ENCODE measurements at regions not wholly inside any gene's neighbourhood (a gene's known extent, or its start where the extent isn't known, plus 50 kb on each side); places are given as distances from the start of the nearest gene placed in this dataset.

GRCh38 chr5:18829539-18829938 lies 1158.5 kb downstream of the CDH18 start:
- no peak for DNase-seq

- DNase-seq: no peak
These were observed 1137.8 kb downstream of the CDH18 start for GRCh38 chr5:18850216-18850615.

DNA sequence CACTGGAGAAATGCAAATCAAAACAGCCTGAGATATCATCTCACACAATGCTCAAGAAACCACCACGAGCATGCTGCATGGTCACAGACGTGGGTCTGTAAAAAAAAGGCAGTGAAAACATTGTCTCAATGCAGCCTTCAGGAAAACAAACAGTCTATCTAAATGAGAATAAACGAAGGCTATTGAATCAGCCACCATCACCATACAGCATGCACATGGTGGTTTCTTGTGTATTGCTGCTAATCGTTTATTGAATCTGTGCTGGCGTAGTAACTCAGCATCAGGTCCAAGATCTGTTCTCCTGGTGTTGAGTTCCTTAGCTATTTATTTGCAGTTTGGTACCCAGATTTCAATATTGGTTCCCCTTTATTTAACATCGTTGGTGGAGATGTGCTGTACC lies 1115.0 kb downstream of the CDH18 start:
- no peak for DNase-seq

GRCh38 chr5:18876565-18876964 lies 1111.4 kb downstream of the CDH18 start:
- DNase-seq: no peak

DNA sequence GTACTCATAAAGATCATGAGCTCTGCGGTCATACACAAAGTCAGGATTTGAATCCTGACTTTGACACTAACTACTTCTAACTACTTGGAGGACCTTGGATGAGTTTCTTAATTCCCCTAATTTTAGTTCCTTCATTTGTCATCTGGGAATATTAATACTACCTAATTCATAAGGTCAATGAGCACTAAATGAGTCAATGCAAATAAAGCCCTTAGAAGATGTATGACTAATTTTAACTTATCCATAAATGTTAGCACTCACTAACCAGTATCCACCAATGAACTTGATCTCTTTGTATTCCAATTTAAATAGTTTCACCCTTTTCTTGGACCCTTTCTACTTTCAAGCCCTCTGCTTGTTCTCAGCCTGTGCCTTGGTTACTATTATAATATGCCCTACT lies 1106.4 kb downstream of the CDH18 start:
- no peak for DNase-seq

GRCh38 chr5:18882154-18882553 lies 1105.8 kb downstream of the CDH18 start:
- DNase-seq: no peak

- no peak for DNase-seq
These were observed 1099.2 kb downstream of the CDH18 start for GRCh38 chr5:18888821-18889220.

- DNase-seq: no peak
These were observed 1087.4 kb downstream of the CDH18 start for GRCh38 chr5:18900644-18901043.

GRCh38 chr5:18920966-18921365 lies 1067.0 kb downstream of the CDH18 start:
- DNase-seq: no peak

DNA sequence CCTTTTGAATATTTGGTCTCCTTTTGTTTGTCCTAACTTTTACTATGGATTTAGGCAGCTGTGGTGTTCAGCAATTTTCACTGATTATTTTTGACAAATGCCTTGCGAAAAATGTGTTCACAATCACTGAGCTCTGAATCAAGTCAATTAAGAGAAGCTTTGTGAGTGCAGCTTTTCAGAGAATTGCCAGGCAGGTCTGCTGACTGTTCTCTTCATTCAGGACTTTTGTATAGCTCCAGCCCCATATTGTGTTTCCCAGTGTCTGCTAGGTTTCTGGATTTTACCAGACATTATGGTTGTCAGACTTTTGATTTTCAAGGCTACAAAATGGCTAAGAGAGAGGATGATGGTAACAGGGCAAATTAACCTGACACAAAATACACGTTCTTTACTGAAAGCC lies 1055.9 kb downstream of the CDH18 start:
- DNase-seq: no peak

DNA sequence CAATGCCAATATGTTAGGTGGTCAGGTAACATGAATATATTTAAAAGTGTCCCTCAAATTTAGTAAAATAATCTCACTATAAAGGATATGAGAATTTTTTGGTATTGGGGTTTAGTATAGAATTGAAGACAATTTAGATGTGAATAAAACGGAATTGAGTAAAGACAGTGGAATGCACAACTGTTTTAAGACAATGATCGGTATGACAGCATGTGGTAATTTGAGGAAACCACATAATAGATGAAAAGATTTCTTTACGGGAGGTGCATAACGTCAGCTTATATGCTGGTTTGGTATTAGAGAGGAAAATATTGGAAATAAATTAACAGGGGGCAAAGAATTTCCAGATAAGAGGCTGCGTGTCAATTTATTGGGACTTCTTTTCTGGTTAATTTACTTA lies 1043.2 kb downstream of the CDH18 start:
- DNase-seq: no peak

DNA sequence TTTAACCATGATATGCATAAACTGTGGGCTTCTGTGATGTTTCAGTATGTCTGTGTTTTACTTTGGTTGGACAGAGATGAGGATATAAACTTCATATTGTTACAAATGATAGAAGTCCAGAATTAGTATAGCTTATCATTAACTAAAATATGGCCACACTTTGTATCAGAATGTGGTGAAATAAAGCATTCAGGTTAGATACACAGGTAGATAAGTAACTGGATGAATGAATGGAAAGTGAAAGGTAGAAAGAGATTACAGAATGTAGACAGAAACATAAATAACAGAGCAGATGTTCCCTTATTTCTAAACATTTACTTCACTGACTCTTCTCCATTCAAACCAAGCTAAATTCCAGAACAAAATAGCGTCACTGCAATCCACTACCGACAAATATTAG lies 1033.8 kb downstream of the CDH18 start:
- DNase-seq: no peak

- no peak for DNase-seq
These were observed 1028.5 kb downstream of the CDH18 start for GRCh38 chr5:18959535-18959934.

GRCh38 chr5:18961234-18961633 lies 1026.8 kb downstream of the CDH18 start:
- DNase-seq: no peak

DNA sequence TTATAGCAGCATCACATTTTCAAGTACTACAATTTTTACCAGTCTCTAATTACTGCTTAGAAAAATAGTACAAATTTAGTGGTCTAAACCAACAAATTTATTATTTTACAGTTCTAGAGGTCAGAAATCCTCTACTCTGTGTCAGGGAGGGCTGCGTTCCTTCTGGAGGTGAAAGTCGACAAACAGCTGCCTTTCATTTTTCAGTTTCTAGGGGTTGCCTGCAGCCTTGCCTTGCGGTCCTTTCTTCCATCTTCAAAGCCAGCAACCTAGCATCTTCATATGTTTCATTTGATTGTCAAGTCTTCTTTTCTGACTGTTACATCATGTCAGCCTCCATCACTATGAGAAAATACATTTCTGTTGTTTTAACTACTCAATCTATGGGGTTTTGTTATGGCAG lies 1022.1 kb downstream of the CDH18 start:
- no peak for DNase-seq

DNA sequence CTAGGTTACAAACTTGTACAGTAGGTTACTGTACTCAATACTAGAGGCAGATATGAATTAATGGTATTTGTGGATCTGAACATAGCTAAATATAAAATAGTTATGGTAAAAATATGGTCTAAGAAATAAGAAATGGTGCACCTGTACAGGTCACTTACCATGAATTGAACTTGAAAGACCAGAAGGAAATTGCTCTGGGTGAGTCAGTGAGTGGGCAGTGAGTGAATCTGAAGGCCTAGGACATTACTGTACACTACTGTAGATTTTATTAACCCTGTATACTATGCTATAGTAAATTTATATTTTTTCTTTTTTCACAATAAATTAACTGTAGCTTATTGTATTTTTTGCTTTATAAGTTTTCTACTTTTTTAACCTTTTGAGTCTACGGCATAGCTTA lies 1020.4 kb downstream of the CDH18 start:
- no peak for DNase-seq

DNA sequence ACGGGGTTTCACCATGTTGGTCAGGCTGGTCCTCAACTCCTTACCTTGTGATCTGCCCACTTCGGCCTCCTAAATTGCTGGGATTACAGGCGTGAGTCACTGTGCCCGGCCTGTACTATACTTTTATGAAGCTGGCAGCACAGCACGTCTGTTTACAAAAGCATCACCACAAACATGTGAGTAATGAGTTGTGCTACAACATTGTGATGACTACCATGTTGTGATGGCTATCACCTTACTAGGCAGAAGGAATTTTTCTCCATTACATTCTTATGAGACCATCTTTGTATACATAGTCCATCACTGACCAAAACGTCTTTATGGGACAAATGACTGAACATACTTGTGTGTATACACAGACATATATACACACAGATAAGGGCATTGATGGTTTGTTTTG lies 1019.0 kb downstream of the CDH18 start:
- DNase-seq: no peak

GRCh38 chr5:18970000-18970399 lies 1018.0 kb downstream of the CDH18 start:
- DNase-seq: no peak

DNA sequence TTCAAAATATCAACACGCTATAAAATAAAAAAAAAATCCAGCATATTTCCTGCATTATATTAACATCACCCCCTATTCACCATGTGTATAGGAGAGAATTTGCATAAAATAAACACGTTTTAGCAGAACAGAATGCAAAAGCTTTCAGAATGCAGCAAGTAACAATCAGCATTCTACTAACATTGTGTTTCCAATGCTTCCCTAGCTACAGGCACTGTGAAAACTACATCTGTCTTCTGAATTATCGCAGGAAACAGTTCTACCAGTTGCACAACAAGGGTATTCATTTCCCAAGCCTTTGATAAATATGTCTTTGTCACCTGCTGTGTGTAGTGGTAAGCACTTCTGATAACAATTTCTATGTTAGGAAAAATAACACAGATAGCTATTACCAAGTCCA lies 1015.8 kb downstream of the CDH18 start:
- no peak for DNase-seq

DNA sequence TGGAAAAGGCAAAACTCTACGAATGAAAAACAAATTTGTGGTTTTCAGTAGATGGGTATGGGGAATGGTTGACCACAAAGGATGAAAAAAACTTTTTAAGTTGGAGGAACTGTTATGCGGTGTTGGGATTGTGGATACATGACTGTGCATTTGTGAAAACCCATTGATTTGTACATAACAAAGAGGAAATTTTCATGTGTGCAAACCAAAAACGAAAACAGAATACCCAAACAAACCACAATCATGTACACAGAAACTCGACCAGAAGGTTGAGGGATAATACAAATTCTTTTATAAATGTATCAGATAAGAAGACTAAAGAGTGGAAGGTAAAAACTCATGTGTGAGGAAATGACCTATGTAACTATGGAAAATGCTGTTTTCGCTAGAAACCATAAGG lies 1012.4 kb downstream of the CDH18 start:
- DNase-seq: no peak

DNA sequence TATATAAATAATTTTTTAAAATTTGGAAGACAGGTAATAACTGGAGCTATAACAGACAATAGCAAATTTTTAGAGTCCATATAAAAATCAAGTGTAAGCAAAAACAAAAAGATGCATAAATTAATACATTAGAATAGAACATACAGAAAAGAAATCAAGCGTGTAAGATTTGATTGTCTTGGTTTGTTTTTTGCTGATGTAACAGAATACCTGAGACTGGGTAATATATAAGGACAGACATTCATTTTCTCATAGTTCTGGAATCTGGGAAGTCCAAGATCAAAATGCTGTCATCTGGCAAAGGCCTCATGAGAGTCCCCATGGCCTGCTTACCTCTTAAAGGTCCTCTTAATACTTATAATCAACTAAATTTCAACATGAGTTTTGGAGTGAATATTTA lies 1010.1 kb downstream of the CDH18 start:
- no peak for DNase-seq

DNA sequence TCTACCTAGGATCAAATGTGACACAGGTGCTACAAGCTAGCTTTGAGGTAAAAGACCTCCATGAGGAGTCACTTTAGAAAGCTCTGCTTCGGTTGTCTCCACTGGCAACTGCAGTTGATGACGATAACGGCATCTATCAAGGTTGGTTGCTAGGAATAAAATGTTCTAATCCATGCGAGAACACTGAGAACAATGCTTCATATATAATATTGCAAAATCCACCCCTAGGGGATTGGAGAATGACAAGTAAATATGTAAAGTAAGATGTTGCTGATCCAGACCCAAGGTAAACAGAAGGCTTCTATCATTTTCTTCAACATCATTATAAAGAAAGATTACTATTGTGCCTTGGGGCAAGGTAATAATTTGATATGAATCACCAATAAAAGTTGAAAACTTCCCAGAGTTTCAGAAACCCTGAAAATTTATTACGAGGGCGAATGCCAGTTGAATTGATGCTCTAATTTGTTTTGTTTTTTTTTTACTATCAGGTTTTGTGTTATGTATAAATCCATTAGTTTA lies 1003.4 kb downstream of the CDH18 start:
- no peak for DNase-seq

- no peak for DNase-seq
These were observed 1002.7 kb downstream of the CDH18 start for GRCh38 chr5:18985171-18985758.

- no peak for DNase-seq
These were observed 1000.9 kb downstream of the CDH18 start for GRCh38 chr5:18987101-18987500.

- DNase-seq: no peak
These were observed 997.1 kb downstream of the CDH18 start for GRCh38 chr5:18990852-18991251.

DNA sequence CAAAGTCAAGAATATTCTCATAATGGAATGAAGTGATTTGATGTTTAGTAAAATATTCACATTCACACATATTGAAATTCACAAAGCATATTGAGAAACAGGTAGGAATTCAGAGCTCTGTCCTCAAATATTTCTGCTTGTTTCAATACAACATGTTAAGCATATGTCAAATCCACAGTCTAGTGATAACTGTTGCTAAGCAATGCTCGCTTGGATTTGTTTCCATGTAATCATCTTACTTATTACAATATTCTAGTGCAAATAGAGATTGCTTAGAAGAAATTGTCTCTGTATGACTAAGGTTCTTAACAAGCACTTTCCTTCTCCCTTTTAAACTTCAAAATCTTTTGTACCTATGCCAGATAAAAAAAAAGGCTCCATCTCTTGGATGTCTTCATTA lies 995.7 kb downstream of the CDH18 start:
- DNase-seq: no peak

Measured in fibroblast of upper back skin (primary cell).